Neural cell (in vitro differentiated cells): ENCODE measurements at regions not wholly inside any gene's neighbourhood (a gene's known extent, or its start where the extent isn't known, plus 50 kb on each side); places are given as distances from the start of the nearest gene placed in this dataset.

Experiments used
- H2AFZ ChIP-seq: fragments of 200-600, 300-800 bp; sonication (generic), shearing (Covaris generic); 2 replicates; pipeline ENCODE4 v1.6.0; 2014; ENCODE audit warnings: low read depth, mild to moderate bottlenecking, antibody characterized with exemption, low read length, moderate library complexity
- H3F3A ChIP-seq: fragments of 200-600 bp; shearing (Covaris generic); 2 replicates; pipeline ENCODE4 v1.6.1; 2016; ENCODE audit warnings: mild to moderate bottlenecking, moderate library complexity, mixed read lengths, antibody characterized with exemption, low read length; ENCODE audit not compliant: insufficient read depth, poor library complexity, severe bottlenecking
- H3K27ac ChIP-seq: fragments of 200-600, 300-800 bp; sonication (generic), shearing (Covaris generic); 2 replicates; pipeline ENCODE4 v1.5.1; 2014; ENCODE audit warnings: mild to moderate bottlenecking, low read length, moderate library complexity
- H3K27me3 ChIP-seq: fragments of 300-800, 200-600 bp; sonication (generic), shearing (Covaris generic); 2 replicates; pipeline ENCODE4 v1.6.0; 2014; ENCODE audit warnings: mild to moderate bottlenecking, low read depth, low read length, moderate library complexity; ENCODE audit not compliant: insufficient read depth
- H3K36me3 ChIP-seq: fragments of 300-800, 200-600 bp; sonication (generic), shearing (Covaris generic); 2 replicates; pipeline ENCODE4 v1.5.1; 2014; ENCODE audit warnings: mild to moderate bottlenecking, antibody characterized with exemption, low read length, moderate library complexity; ENCODE audit not compliant: insufficient read depth
- H3K4me2 ChIP-seq: fragments of 300-800, 200-600 bp; sonication (generic), shearing (Covaris generic); 2 replicates; pipeline ENCODE4 v1.6.0; 2014; ENCODE audit warnings: mild to moderate bottlenecking, low read length
- H3K4me3 ChIP-seq: fragments of 300-800, 200-600 bp; sonication (generic), shearing (Covaris generic); 2 replicates; pipeline ENCODE4 v1.5.1; 2014; ENCODE audit warnings: mild to moderate bottlenecking, low read length, moderate library complexity
- H3K79me2 ChIP-seq: fragments of 200-600 bp; shearing (Covaris generic); replicated peaks from 2 replicates; pipeline ENCODE4 v1.6.0; 2014; ENCODE audit warnings: mild to moderate bottlenecking, low read length, moderate library complexity; ENCODE audit not compliant: insufficient read depth
- H3K9ac ChIP-seq: fragments of 300-800, 200-600 bp; sonication (generic), shearing (Covaris generic); 2 replicates; pipeline ENCODE4 v1.6.1; 2016; ENCODE audit warnings: mild to moderate bottlenecking, low read length, mixed read lengths
- H3K9me2 ChIP-seq: fragments of 200-600 bp; shearing (Covaris generic); 2 replicates; pipeline ENCODE4 v1.6.1; 2016; ENCODE audit warnings: mild to moderate bottlenecking, low read length, mixed read lengths; ENCODE audit not compliant: insufficient read depth
- H3K9me3 ChIP-seq: fragments of 200-600, 300-800 bp; sonication (generic), shearing (Covaris generic); 2 replicates; pipeline ENCODE4 v1.6.1; 2016; ENCODE audit warnings: mild to moderate bottlenecking, mixed run types, low read length, moderate library complexity, mixed read lengths
- H4K20me1 ChIP-seq: fragments of 200-600 bp; shearing (Covaris generic); 2 replicates; pipeline ENCODE4 v1.6.1; 2016; ENCODE audit warnings: mild to moderate bottlenecking, mixed run types; ENCODE audit not compliant: insufficient read depth
- CTCF ChIP-seq: fragments of 450-650 bp; IDR thresholded peaks from 2 replicates; pipeline ENCODE4 v1.5.1; 2014; ENCODE audit warnings: antibody characterized with exemption, mild to moderate bottlenecking, moderate library complexity; ENCODE audit not compliant: poor library complexity, severe bottlenecking
- EP300 ChIP-seq: fragments of 450-650 bp; conservative IDR thresholded peaks from 2 replicates; pipeline ENCODE4 v1.6.1; 2014; ENCODE audit warnings: antibody characterized with exemption, mild to moderate bottlenecking, moderate library complexity; ENCODE audit not compliant: poor library complexity, severe bottlenecking
- EZH2 ChIP-seq: fragments of 200-600, 300-800 bp; shearing (Covaris generic), sonication (generic); IDR thresholded peaks from 2 replicates; pipeline ENCODE4 v1.6.1; 2014; ENCODE audit warnings: antibody characterized with exemption, low read length, borderline replicate concordance, mild to moderate bottlenecking; ENCODE audit not compliant: insufficient read depth, poor library complexity, severe bottlenecking
- MXI1 ChIP-seq: fragments of 450-650 bp; conservative IDR thresholded peaks from 2 replicates; pipeline ENCODE4 v1.6.1; 2014; ENCODE audit warnings: antibody characterized with exemption, mild to moderate bottlenecking; ENCODE audit not compliant: poor library complexity, severe bottlenecking
- POLR2AphosphoS5 ChIP-seq: IDR thresholded peaks from 2 replicates; pipeline ENCODE4 v1.6.1; 2012
- RAD21 ChIP-seq: fragments of 450-650 bp; conservative IDR thresholded peaks from 2 replicates; pipeline ENCODE4 v1.6.1; 2014; ENCODE audit warnings: antibody characterized with exemption, mild to moderate bottlenecking, moderate library complexity
- REST ChIP-seq: IDR thresholded peaks from 2 replicates; pipeline ENCODE4 v1.6.1; 2012; ENCODE audit warnings: borderline replicate concordance
- TAF1 ChIP-seq: IDR thresholded peaks from 2 replicates; pipeline ENCODE4 v1.6.1; 2012; ENCODE audit warnings: low read depth

GRCh38 chr18:30192216-30192615, 850.3 kb downstream of the DSC3 start:
- Histone ChIP-seq H3K27me3 (no peaks in the 10 kb centered on the region), H3K9me2 (no peaks in the 10 kb centered on the region), H3K4me2 (no peak overlapping the region), H2AFZ (no peak overlapping the region), H3K36me3 (no peaks in the 10 kb centered on the region), H4K20me1 (no peaks in the 10 kb centered on the region), H3K27ac (no peak overlapping the region), H3K9ac (no peak overlapping the region), H3K4me3 (no peak overlapping the region), H3K79me2 (no peaks in the 10 kb centered on the region), H3F3A (no peaks in the 10 kb centered on the region), H3K9me3 (no peaks in the 10 kb centered on the region)
- TF ChIP-seq EP300 (no peak), REST (no peak), MXI1 (no peak), POLR2AphosphoS5 (no peak)

- no peak for TF ChIP-seq MXI1
- TF ChIP-seq RAD21 = no peak
- TF ChIP-seq EZH2 = no peak
- no peak for TF ChIP-seq POLR2AphosphoS5
- H4K20me1 ChIP-seq = no peaks in the 10 kb centered on the region
- no peaks in the 10 kb centered on the region for H3K36me3 ChIP-seq
- no peak overlapping the region for H3K9ac ChIP-seq
- H2AFZ ChIP-seq = no peak overlapping the region
- no peak overlapping the region for H3K4me2 ChIP-seq
- H3K4me3 ChIP-seq = no peak overlapping the region
- H3F3A ChIP-seq = no peaks in the 10 kb centered on the region
- no peak overlapping the region for H3K27ac ChIP-seq
- H3K27me3 ChIP-seq = no peaks in the 10 kb centered on the region
- H3K79me2 ChIP-seq = no peaks in the 10 kb centered on the region
- H3K9me2 ChIP-seq = no peaks in the 10 kb centered on the region
- no peaks in the 10 kb centered on the region for H3K9me3 ChIP-seq
Observed at GRCh38 chr18:30186245-30186644, 856.3 kb downstream of the DSC3 start.

GRCh38 chr18:30177056-30177455, 865.5 kb downstream of the DSC3 start:
- Histone ChIP-seq H3K9me2 (no peaks in the 10 kb centered on the region), H3K36me3 (no peaks in the 10 kb centered on the region), H2AFZ (no peak overlapping the region), H3K27ac (no peak overlapping the region), H3K9me3 (no peaks in the 10 kb centered on the region), H3K27me3 (no peaks in the 10 kb centered on the region), H3K4me2 (no peak overlapping the region), H3K9ac (no peak overlapping the region), H3K4me3 (no peak overlapping the region), H4K20me1 (no peaks in the 10 kb centered on the region), H3K79me2 (no peaks in the 10 kb centered on the region), H3F3A (no peaks in the 10 kb centered on the region)
- TF ChIP-seq EP300 (no peak), CTCF (no peak), REST (no peak), RAD21 (no peak), EZH2 (no peak), POLR2AphosphoS5 (no peak), TAF1 (no peak)
